GM21447 (cell line): ENCODE measurements at regions not wholly inside any gene's neighbourhood (a gene's known extent, or its start where the extent isn't known, plus 50 kb on each side); places are given as distances from the start of the nearest gene placed in this dataset.
"Not testable (repeated sequence)": the region's sequence is repeated elsewhere in the genome, so short reads cannot be mapped to it uniquely, and the experiment has no call there.

Source experiments
- ATAC-seq: cut with Tn5 transposase; IDR thresholded peaks from one replicate; pipeline ENCODE4 v1.9.1; 2021; ENCODE audit not compliant: unreplicated experiment

DNA sequence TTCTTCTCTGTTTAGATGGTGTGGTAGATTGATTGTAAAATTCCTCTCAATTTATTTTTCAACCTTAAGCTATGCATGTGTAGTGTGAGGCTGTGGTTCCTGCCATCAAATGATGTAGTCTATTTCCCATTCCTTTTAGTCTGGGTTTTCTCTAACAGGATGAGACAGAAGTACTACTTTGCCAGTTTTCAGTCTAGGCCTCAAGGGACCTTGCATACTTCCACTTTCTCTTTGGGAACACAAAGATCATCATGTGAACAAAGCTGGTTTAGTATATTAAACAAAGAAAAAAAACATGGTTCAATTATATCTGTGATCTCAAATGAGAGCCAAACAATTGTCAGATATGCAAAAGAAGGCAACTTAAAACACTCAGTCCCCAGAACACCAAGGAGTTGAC is 1284.0 kb downstream of the RAPGEF2 start:
- ATAC-seq, result no peak

DNA sequence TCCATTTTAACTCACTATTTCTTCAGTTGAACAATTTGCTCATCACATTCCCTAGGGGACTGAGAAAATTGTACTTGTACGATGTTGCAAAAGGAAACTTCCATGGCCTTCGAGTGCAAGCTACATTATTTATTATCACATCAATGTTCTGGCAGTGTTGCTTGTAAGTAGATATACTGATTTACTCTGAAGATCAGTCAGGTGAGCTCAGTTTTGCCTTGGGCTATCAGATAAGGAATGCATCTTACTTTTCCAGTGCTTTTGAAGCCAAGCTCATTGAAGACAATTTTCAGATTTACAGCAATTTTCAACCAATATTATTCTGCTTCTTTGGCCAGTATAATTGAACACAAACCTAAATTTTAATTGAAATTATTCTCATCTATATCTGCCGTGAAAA is 1296.9 kb downstream of the RAPGEF2 start:
- no peak for ATAC-seq

- no peak for ATAC-seq
Observed at GRCh38 chr4:160403081-160403480, 1300.2 kb downstream of the RAPGEF2 start.

DNA sequence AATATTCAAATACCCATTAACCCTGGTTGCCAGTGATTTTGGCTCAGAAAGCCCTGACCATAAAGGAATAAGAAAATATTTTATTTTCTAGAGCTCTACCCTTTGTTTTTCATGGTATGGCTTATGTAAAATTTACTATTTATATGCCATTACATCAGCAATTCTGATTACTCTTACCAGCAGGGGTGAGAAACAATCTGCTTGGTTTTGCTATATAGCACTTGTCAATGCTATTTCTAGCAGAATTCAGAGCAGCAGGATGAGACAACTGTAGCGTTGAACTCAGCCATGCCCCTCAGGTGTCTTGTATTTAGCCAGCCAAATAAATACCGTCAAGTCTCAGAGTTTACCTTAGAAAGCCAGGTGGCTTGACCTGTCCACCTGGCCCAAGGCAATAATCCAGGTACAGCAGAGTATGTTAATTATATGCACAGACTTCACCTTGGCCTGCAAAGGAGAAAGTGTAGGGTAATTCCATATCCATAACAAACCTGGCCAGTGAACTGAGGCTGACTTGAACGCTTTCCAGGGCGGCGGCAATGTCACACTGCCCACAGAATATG is 1303.5 kb downstream of the RAPGEF2 start:
- no peak for ATAC-seq

DNA sequence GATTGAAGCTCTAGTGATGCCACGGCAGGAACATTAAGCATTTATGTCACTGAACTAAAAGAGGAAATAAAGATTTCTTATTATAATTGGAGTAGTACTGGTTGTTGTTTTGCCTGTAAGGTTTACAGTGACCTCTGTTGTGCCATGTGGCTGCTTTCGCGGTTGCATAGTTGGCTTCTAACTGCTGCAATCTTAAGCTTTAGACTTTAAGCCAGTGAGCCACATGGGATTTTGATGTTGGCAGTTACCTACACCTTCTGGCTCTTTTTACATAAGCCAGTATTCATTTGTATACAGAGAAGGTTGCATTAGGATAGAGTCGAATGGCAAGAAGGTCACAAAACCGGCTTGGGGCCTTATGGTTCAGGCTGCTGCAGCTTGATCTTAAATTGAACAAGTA is 1311.6 kb downstream of the RAPGEF2 start:
- no peak for ATAC-seq

GRCh38 chr4:160423879-160424451 is 1321.1 kb downstream of the RAPGEF2 start:
- ATAC-seq, result no peak

DNA sequence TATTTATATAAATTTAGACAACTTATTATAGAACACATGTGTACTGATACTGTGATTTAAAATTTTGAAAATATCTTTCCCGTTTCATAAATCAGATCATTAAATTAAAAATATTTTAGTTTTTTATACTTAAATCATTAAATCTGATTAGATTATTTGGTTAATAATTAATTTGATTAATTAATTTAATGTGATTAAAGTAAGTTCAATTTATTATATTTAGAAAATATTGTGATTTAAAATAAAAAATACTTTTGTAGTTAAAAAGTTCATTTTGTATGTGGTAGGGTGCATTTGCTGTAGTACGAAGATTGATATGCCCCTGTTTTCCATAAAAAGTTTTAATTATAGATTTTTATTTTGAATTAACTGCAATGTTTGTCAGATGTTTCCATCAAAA is 1323.4 kb downstream of the RAPGEF2 start:
- no peak for ATAC-seq

DNA sequence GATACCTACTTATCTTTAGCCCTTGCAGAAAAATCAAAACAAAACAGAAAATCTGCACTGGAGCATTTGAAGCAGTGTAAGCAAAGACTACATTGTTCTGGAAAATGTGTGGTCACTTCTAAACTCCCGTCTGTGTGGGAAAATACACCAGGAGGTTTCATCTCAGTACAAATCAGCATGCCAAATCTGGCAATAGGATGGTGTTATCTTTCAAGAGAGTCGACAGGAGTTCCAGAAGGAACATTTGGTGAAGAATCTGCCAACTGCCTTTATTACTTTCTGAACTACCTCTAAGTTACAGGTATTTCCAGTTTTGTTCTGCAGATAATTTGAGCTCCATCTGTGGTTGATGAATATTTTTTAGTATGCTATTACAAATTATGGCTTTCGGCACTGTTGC is 1348.0 kb downstream of the RAPGEF2 start:
- no peak for ATAC-seq

DNA sequence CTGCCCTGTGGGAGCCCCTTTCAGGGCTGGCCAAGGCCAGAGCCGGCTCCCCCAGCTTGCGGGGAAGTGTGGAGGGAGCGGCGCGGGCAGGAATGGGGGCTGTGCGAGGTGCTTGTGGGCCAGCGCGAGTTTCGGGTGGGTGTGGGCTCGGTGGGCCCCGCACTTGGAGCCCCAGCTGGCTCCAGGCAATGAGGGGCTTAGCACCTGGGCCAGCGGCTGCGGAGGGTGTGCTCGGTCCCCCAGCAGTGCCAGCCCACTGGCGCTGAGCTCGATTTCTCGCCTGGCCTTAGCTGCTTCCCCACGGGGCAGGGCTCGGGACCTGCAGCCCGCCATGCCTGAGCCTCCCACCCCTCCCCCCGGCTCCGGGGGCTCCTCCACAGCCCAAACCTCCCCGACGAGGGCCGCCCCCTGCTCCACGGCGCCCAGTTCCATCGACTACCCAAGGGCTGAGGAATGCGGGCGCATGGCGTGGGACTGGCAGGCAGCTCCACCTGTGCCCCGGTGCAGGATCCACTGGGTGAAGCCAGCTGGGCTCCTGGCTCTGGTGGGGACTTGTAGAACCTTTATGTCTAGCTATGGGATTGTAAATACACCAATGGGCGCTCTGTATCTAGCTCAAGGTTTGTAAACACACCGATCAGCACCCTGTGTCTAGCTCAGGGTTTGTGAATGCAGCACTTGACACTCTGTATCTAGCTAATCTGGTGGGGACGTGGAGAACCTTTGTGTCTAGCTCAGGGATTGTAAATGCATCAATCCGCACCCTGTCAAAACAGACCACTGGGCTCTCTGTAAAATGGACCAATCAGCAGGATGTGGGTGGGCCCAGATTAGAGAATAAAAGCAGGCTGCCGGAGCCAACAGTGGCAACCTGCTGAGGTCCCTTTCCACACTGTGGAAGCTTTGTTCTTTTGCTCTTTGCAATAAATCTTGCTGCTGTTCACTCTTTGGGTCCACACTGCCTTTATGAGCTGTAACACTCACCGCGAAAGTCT is 1379.1 kb downstream of the RAPGEF2 start:
- ATAC-seq, result not testable (repeated sequence)

DNA sequence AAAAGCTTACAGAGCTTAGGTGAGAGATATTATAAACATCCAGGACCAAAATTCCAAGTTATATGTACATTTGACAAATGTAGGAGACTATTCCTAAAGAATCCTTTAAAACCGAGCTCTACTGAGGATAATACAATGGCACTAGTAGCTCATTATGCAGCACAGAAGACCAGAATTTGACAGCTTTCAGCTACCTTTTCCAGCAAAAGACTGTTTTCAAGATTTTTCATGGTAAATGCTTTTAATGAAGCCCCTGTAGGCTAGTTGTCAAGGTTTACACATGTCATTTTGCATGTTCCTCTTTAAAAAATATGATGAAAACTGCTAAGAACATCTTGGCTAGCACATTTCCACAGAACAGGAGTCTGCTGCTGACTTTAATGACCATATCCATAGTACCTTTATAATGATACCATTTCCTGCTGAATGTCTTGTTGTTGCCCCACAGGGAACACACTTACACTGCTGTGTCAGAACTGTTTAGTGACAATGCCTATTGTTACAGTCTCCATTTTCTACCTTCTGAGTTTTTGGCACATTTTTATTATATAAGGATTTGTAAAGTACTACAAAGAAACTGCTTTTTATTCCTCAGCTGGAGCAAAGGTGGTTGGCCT is 1382.3 kb downstream of the RAPGEF2 start:
- ATAC-seq, result no peak

DNA sequence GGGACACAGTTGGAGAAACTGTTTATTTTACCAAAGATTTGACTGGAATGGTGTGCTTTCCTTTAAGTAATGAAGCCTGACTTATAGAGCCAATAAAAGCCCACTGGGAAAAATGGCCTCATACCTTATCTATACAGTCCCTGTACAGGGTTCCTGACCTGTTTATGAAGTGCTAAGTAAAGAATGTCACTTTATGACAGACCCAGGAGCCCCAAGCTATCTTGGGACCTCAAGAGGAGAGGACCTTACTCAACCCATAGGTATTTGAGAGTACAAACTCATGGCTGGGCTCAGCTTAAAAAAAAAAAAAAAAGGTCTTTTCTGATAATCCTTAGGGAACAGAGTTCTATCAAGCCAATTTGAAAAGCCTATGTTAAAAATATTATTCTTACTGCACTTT is 1389.3 kb downstream of the RAPGEF2 start:
- ATAC-seq, result no peak

DNA sequence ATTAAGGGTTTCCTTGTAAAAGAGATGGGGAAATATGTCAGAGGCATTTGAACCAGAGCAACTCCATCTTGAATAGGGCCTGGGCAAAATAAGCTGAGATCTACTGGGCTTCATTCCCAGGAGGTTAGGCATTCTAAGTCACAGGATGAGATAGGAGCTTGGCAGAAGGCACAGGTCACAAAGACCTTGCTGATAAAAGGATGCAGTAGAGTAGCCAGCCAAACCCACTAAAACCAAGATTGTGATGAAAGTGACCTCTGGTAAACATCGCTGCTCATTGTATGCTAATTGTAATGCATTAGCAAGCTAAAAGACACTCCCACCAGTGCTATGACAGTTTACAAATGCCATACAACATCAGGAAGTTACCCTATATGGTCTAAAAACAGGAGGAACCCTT is 1390.3 kb downstream of the RAPGEF2 start:
- no peak for ATAC-seq

GRCh38 chr4:160495356-160495755 is 1392.5 kb downstream of the RAPGEF2 start:
- no peak for ATAC-seq

DNA sequence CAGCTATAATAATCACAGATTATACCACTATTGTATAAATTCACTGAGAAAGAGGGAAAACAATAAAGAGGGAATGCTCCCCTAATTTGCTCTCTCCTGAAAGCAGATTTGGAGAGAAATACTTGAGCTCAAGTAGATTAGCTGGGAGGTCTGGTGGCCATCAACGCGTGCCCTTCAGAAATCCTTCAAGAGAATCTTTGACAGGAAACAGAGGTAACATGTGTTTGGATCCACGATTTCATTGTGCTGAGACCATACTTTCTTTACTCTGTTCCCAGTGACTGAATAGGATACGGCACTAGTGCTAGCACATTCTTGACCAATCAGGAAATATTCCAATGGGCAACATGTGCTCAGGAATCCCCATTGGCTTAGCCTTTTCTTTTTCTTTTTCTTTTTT is 1395.3 kb downstream of the RAPGEF2 start:
- no peak for ATAC-seq

DNA sequence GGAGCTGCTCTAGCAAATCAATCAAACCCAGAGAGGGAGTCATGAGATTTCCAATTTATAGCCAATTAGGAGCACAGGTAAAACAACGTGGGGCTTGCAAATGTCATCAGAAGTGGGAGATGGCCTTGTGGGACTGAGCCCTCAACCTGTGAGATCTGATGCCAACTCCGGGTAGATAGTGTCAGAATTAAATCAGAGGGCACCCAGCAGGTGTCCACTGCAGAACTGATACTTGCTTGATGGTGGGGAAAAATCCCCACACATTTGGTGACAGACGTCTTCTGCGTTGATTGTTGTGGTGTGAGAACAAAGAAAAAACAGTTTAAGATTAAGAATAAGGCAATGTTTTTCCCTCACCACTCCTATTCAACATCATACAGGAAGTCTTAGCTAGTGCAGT is 1402.8 kb downstream of the RAPGEF2 start:
- ATAC-seq, result no peak

DNA sequence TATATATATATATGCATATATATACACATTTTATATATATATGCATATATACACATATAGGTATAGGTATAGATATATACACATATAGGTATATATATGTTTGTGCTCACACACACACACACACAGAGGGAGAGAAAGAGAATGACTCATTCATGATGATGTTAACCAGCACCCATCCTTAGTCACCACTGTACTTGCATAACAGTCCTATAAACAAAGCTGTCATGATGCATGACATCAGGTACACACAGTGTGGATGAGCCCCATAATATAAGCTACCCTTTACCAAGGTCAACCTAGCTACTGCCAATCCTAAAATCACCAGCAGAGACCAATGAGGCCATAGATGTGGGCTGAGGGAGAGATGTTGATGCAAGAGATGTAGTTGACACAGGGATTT is 1408.0 kb downstream of the RAPGEF2 start:
- no peak for ATAC-seq

GRCh38 chr4:160514126-160514525 is 1411.2 kb downstream of the RAPGEF2 start:
- ATAC-seq, result no peak

DNA sequence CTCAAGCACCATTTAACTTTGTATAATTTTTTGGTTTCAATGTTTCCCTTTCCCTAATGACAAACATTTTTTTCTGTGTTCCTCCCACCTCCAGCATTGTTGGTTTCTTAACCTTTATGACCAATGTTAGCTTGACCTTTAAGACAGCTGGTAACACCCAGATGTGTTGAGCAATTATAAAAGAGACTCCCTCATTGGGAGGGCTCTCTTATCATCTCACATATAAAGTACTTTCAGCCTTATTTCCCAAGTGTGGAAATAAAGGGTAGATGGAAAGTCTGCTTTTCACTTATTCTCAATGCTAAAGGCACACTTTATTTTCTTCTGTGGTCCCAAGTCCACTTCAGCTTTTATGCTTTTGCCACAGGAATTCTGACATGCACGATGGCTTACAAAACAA is 1420.4 kb downstream of the RAPGEF2 start:
- ATAC-seq, result no peak

DNA sequence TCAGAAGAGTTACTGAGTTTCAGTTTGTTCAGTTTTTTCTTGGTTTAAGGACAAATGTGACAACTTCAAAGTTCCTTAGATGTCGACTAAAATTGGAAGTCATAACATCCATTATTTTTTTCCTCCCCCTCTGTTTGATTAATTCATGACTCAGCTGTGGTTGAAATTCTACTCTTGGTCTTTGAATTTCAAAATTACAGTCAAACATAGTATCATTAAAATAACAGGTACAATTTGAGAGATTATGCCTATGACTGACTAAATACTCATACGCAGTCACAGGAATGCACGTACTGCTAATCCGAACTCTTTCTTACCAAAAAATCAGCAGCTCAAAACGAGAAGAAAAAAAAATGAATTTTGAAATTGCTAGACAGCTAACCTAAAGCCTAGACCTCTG is 1434.8 kb downstream of the RAPGEF2 start:
- no peak for ATAC-seq

- no peak for ATAC-seq
Observed at GRCh38 chr4:160546201-160546600, 1443.3 kb downstream of the RAPGEF2 start.

DNA sequence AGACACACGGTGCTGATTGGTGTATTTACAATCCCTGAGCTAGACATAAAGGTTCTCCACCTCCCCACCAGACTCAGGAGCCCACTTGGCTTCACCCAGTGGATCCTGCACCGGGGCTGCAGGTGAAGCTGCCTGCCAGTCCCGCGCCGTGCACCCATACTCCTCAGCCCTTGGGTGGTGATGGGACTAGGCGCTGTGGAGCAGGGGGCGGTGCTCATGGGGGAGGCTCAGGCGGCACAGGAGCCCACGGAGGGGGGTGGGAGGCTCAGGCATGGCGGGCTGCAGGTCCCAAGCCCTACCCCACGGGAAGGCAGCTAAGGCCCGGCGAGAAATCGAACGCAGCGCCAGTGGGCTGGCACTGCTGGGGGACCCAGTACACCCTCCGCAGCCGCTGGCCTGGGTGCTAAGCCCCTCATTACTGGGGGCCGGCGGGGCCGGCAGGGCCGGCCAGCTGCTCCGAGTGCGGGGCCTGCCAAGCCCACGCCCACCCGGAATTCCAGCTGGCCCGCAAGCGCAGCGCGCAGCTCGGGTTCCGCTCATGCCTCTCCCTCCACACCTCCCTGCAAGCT is 1447.2 kb downstream of the RAPGEF2 start:
- not testable (repeated sequence) for ATAC-seq
